ENCODE measurements at regions not wholly inside any gene's neighbourhood (a gene's known extent, or its start where the extent isn't known, plus 50 kb on each side); places are given as distances from the start of the nearest gene placed in this dataset.

GRCh38 chr3:67292356-67293121 is 294.4 kb downstream of the KBTBD8 start:
- Histone ChIP-seq H3K4me3 (no peak overlapping the region), H3K27me3 (replicated peaks; ENCODE audit: insufficient read depth) (no peaks in the 10 kb centered on the region), H3K27ac (no peak overlapping the region), H3K9me3 (no peaks in the 10 kb centered on the region), H3K36me3 (no peaks in the 10 kb centered on the region), H3K4me1 (ENCODE audit: control insufficient read depth in 1 of 2, low read depth in 2 of 2) (peaks cover 17 to 45% of the 10 kb centered on the region in 2 donors)
- no peak for DNase-seq (ENCODE audit: low spot score)
- TF ChIP-seq CTCF (IDR thresholded peaks at IDR 0.05), result no peak
- no peak for ATAC-seq (ENCODE audit: insufficient number of reproducible peaks, low FRiP score, low read depth)

GRCh38 chr3:67294341-67294740 is 296.2 kb downstream of the KBTBD8 start:
- no peak for ATAC-seq (ENCODE audit: insufficient number of reproducible peaks, low FRiP score, low read depth)

GRCh38 chr3:67296039-67296892 is 298.2 kb downstream of the KBTBD8 start:
- Histone ChIP-seq H3K36me3 (no peaks in the 10 kb centered on the region), H3K4me3 (no peak overlapping the region), H3K27me3 (replicated peaks; ENCODE audit: insufficient read depth) (no peaks in the 10 kb centered on the region), H3K9me3 (no peaks in the 10 kb centered on the region), H3K27ac (no peak overlapping the region), H3K4me1 (ENCODE audit: control insufficient read depth in 1 of 2, low read depth in 2 of 2) (peaks cover 3 to 19% of the 10 kb centered on the region in 2 donors)
- TF ChIP-seq CTCF (IDR thresholded peaks at IDR 0.05), result no peak
- DNase-seq (ENCODE audit: low spot score) (no peak), ATAC-seq (ENCODE audit: insufficient number of reproducible peaks, low FRiP score, low read depth) (no peak)

More at GRCh38 chr3:67294341-67294740, 296.2 kb downstream of the KBTBD8 start:
- no peaks in the 10 kb centered on the region for H3K9me3 ChIP-seq
- H3K27me3 ChIP-seq (replicated peaks; ENCODE audit: insufficient read depth), result no peaks in the 10 kb centered on the region
- H3K4me1 ChIP-seq (ENCODE audit: control insufficient read depth in 1 of 2, low read depth in 2 of 2), result peaks cover 13 to 35% of the 10 kb centered on the region in 2 donors
- DNase-seq (ENCODE audit: low spot score), result no peak
- H3K4me3 ChIP-seq, result no peak overlapping the region
- H3K36me3 ChIP-seq, result no peaks in the 10 kb centered on the region
- H3K27ac ChIP-seq, result no peak overlapping the region
- TF ChIP-seq CTCF (IDR thresholded peaks at IDR 0.05), result no peak

GRCh38 chr3:67297715-67298475 is 299.8 kb downstream of the KBTBD8 start:
- TF ChIP-seq CTCF (IDR thresholded peaks at IDR 0.05), result no peak
- no peak overlapping the region for H3K4me3 ChIP-seq

More at GRCh38 chr3:67297715-67298475, 299.8 kb downstream of the KBTBD8 start:
- Histone ChIP-seq H3K4me1 (ENCODE audit: control insufficient read depth in 1 of 2, low read depth in 2 of 2) (peaks cover 3 to 17% of the 10 kb centered on the region in 2 donors), H3K36me3 (no peaks in the 10 kb centered on the region), H3K9me3 (no peaks in the 10 kb centered on the region), H3K27ac (no peak overlapping the region), H3K27me3 (replicated peaks; ENCODE audit: insufficient read depth) (no peaks in the 10 kb centered on the region)
- ATAC-seq (ENCODE audit: insufficient number of reproducible peaks, low FRiP score, low read depth), result no peak
- no peak for DNase-seq (ENCODE audit: low spot score)
